NCI-H2171 (cell line): ENCODE measurements at regions not wholly inside any gene's neighbourhood (a gene's known extent, or its start where the extent isn't known, plus 50 kb on each side); places are given as distances from the start of the nearest gene placed in this dataset.

Source experiments
- DNase-seq: peaks from one replicate; lab custom pipeline; 2025; lab: John Stamatoyannopoulos, UW

GRCh38 chrY:7977301-7977700 lies 1065.7 kb upstream of the AMELY start:
- no peak for DNase-seq

- no peak for DNase-seq
These were observed 1056.7 kb upstream of the AMELY start for GRCh38 chrY:7968293-7968692.

GRCh38 chrY:7966916-7967315 lies 1055.4 kb upstream of the AMELY start:
- no peak for DNase-seq

GRCh38 chrY:7963393-7963792 lies 1051.8 kb upstream of the AMELY start:
- DNase-seq = no peak

DNA sequence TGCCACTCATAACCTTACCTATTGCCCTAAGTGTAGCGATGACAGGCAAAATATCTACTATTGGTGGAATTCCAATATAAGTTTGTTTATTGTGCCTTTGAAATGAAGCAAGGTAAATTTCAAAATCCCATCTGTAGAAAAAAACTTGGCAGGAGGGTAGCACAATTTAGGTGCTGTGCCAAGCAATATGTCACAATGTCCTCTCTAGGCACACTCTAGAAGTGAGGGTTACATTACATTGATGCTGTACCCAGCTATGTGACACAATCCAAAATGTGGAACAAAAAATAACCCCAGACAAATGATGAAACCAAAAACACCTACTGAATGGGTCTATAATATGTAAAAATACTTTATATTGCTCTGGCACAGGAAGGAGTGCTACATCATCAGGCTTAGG lies 1050.8 kb upstream of the AMELY start:
- DNase-seq = no peak

DNA sequence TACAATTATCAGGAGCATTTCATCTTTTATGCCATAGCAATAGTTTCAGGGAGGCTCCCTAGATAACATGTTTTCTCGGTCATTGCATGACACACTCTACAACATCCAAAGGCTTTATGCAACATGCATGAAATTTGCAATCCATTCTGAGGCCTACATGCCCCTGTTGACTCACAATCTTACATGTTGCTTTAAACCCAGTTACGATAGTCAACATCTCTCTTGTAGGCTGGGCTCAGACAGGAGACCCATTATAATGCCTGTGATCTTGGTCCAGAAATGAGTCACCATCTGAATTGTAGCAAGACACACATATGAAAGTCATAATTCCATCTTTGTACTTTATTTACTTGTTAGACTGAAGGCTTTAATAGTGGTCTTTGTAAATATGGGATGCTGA lies 1050.3 kb upstream of the AMELY start:
- no peak for DNase-seq

GRCh38 chrY:7957773-7958172 lies 1046.2 kb upstream of the AMELY start:
- no peak for DNase-seq

DNA sequence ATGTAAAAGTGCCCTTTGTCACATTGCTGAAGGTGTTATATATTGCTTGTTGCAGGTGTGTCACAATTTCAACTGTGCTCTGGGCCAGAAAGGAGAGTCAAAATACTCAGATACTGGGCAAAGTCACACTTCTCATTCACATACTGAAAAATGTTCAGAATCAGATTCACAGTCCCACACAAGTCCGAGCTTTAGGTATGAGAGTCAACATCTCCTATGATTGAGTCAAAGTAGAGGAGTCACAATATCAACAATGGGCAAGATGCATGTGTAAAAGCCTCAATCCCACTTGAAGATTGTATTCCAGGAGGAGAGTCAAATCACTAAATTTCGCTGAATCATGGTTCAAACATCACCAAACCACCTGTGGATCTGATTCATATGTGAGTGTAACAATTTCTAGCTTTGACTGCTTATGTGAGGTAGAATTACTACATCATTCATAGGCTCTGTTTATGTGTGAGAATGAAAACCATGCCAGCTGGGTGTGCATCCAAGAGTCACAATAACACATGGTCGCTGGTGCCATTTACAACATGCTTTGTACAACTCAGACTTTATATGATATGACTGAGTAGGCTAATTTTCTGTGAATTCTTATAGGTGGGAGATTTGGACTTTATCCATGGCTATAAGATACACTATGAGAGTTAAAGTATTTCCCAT lies 1039.8 kb upstream of the AMELY start:
- no peak for DNase-seq

DNA sequence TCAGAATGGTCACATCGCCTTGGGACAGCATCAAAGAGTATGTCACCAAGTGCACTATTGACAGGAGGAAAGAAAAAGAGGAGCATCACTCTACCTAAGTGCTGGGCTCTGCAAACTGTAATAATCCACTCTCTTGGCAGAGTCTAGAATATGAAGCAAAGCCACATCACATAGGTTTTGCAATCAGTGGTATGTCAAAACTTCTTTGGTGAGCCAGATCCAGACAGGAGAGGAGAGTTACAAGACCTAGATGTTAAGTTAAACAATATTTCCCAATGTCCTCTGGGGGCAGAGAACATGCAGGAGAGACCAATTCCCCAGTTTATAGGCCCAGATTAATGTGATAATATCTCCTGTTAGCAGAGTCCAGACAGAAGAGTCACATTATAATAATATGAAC lies 1032.6 kb upstream of the AMELY start:
- DNase-seq = no peak

DNA sequence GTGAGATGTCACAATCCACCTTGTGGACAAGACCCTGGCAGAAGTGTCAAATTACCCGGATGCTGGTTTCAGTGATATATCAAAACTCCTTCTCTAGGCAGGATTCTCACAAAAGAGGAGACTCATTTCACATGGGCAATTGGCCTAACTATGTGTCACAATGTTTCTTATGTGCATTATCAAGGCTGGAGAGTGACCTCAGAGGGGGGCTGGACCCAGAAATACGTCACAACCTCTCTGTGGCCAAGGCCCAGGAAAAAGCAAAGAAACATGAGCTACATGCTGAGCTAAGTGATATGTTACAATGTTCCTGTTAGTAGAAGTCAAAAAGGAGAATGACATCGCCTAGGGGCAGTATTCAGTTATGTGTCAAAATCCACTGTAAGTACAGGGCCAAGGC lies 1031.2 kb upstream of the AMELY start:
- no peak for DNase-seq

DNA sequence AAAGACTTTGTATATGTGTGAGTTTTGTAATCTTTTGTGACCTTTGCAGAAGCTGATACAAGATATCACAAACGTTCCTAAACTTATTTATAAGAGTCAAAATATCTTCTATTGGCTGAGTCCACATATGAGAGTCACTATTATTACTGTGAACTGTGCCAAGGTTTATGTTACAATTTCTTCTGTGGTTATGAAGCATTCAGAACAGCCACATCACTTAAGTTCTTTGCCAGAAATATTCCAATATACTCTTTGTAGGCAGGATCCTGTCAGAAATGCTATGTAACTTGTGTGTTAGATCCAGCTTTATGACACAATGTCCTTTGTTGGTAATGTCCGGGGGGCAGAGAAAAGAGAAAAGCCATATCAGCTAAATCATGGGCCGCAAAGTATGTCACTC lies 1030.3 kb upstream of the AMELY start:
- DNase-seq = no peak

- no peak for DNase-seq
These were observed 1027.6 kb upstream of the AMELY start for GRCh38 chrY:7938982-7939718.

DNA sequence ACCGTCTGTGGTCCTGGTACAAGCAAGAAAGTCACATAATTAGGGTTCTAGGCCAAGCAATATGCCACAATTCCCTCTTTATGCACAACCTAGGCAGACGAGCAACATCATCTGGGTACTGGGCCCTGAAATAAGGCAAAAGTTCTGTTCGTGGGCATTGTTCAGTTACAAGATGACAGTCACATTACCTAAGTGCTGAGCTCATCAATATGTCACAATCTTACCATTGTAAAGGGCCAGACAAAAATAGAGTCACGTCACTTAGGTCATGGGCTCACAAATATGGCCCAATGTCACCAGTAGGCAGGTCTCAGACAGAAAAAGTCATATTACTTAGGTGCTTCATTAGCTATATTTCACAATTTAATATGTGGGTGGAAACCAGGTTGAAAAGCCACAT lies 1025.3 kb upstream of the AMELY start:
- DNase-seq = no peak

GRCh38 chrY:7936046-7936445 lies 1024.5 kb upstream of the AMELY start:
- no peak for DNase-seq

DNA sequence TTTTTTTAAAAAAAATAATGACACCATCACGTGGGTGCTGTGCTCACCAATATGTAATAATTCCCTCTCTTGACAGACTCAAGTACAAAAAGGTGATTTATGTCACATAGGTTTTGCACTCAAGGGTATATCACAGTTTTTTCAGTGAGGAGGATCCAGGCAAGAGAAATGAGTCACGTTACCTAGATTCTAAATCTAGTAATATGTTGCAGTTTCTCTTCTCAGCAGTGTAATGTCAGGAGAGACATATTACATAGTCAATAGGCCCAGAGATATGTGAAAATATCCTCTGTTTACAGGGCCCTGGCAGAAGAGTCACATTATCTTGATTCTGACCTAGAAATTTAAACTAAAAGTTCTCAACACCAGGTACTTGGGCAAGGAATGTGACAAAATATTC lies 1024.1 kb upstream of the AMELY start:
- DNase-seq = no peak

- DNase-seq = no peak
These were observed 1020.9 kb upstream of the AMELY start for GRCh38 chrY:7932424-7932823.

- no peak for DNase-seq
These were observed 1018.3 kb upstream of the AMELY start for GRCh38 chrY:7929866-7930265.

GRCh38 chrY:7924059-7924458 lies 1012.5 kb upstream of the AMELY start:
- no peak for DNase-seq

DNA sequence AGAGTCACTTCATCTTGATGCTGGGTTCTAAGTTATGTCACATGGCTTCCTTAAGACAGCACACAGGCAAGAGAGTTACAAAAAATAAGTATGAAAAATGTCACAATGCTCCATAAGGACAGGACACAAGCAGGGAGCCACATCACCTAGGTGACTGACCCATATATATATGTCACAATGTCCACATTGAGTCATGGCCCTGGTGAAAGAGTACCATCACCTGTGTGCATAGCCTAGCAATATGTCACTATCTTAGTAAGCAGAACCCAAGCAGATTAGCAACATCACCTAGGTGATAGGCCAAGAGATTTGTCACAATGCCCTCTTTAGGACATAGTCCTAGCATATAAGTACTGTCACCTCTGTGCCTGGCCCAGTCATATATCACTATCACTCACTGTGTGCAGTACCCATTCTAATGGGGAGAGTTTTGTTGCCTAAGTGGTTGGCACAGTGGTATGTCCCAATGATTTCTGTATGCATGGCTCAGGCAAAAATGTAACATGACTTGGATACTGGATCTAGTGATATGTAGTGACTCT lies 1012.0 kb upstream of the AMELY start:
- DNase-seq = no peak

DNA sequence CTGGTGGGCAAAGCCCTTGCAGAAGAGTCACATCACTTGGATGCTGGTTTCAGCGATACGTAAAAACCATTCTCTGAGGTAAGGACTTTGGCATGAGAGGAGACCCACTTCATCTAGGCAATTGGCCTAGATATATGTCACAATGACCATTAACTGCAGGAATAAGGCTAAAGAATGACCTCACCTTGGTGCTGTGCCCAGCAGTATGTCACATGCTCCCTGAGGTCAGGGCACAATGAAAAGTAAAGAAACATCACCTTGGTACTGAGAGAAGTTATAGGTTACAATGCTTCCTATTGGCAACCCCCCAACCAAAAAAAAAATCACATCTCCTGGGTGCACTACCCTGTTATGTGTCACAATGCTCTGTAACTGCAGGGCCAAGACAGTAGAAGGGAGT lies 1008.8 kb upstream of the AMELY start:
- no peak for DNase-seq

GRCh38 chrY:7888506-7888905 lies 977.0 kb upstream of the AMELY start:
- no peak for DNase-seq

DNA sequence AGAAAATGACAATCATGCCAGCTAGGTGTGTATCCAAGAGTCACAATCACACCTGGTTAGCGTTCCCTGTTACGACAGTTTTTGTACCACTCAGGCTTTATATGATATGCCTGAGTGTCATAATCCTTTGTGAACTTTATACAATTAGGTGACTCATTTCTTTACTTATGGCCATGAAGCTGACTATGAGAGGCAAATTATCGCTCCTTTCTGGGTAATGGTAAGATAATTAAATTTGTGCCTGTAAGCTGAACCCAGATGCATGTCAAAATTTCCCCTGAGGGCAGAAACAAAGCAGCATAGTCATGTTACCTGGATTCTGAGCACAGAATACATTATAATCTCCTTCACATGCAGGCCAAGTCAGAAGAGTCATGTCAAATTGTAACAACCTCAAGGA lies 970.1 kb upstream of the AMELY start:
- DNase-seq = no peak

DNA sequence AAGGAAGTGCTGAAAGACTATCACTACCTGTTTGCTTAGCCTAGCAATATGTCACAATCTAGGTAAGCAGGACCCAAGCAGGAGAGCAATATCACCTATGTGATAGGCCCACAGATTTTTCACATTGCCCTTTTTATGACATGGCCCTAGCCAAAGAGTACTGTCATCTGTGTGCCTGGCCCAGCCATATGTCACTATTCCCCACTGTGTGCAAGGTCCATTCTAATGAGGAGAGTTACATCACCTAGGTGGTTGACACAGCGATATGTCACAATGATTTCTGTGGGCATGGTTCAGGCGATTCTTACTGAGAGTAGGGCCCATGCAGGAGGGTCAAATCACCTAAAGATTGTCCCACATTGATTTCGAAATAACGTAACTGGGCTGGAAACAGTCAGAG lies 967.7 kb upstream of the AMELY start:
- DNase-seq = no peak

DNA sequence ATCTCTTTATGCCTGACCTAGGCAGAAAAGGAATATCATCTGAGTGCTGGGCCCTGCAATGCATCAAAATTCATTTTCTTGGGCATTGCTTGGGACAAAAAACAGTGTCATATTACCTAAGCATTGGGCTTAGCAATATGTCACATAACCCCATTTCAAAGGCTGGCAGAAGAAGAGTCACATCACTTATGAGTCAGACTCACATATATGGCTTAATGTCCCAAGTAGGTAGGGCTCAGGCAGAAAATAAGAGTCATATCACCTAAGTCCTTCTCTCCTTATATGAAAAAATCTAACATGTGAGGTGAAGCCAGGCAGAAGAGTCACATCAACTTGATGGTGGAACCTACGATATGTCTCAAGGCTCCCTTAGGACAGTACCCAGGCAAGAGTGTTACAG lies 967.2 kb upstream of the AMELY start:
- no peak for DNase-seq
